HEK293 (cell line): ENCODE measurements at regions not wholly inside any gene's neighbourhood (a gene's known extent, or its start where the extent isn't known, plus 50 kb on each side); places are given as distances from the start of the nearest gene placed in this dataset.

Experiments
- CTCF ChIA-PET: fragments of 350-600 bp; formaldehyde crosslinking; extraction: SDS; loops from one replicate; lab custom pipeline; 2021; ENCODE audit warnings: antibody characterized with exemption; lab: Yijun Ruan, JAX
- POLR2A ChIA-PET: fragments of 300-600 bp; formaldehyde crosslinking; extraction: SDS; loops from one replicate; lab custom pipeline; 2020; ENCODE audit warnings: antibody characterized with exemption, inconsistent platforms; lab: Yijun Ruan, JAX
- H3K27ac ChIP-seq: fragments of 200-500 bp; sonication (Bioruptor generic); 2 replicates; pipeline ENCODE4 v1.5.1; 2014; ENCODE audit warnings: low read depth, low read length, control low read depth, inconsistent platforms; ENCODE audit errors: extremely low read depth
- H3K36me3 ChIP-seq, 2 experiments: fragments of 200-500 bp in 1 of 2; sonication (Bioruptor generic) in 1 of 2; 1 replicate in 1 of 2; 2 replicates in 1 of 2; pipeline ENCODE4 v1.5.1; 2014 to 2017; ENCODE audit warnings: inconsistent platforms in 2 of 2, low read length in 2 of 2; ENCODE audit not compliant: control insufficient read depth in 2 of 2, insufficient read depth in 1 of 2
- H3K4me1 ChIP-seq: fragments of 200-500 bp; sonication (Bioruptor generic); 2 replicates; pipeline ENCODE4 v1.5.1; 2014; ENCODE audit warnings: mild to moderate bottlenecking, low read length, inconsistent platforms; ENCODE audit not compliant: control insufficient read depth, insufficient read depth
- H3K4me3 ChIP-seq: 2 replicates; pipeline ENCODE4 v1.5.1; 2011; ENCODE audit warnings: low read depth, mild to moderate bottlenecking, control low read depth, low read length, moderate library complexity
- H3K9me3 ChIP-seq: fragments of 200-500 bp; sonication (Bioruptor generic); 2 replicates; pipeline ENCODE4 v1.5.1; 2014; ENCODE audit warnings: low read depth, low read length, inconsistent platforms; ENCODE audit not compliant: control insufficient read depth, insufficient read depth
- HOXC10 ChIP-seq: sonication (generic); formaldehyde crosslinking; IDR thresholded peaks from 2 replicates; pipeline ENCODE4 v1.8.1; 2023; ENCODE audit warnings: mild to moderate bottlenecking, missing genetic modification reagents
- HOXD13 ChIP-seq: sonication (generic); formaldehyde crosslinking; IDR thresholded peaks from 2 replicates; pipeline ENCODE4 v1.8.0; 2022; ENCODE audit warnings: missing genetic modification reagents, borderline replicate concordance
- REPIN1 ChIP-seq: fragments of 450-650 bp; formaldehyde crosslinking; IDR thresholded peaks from 2 replicates; pipeline ENCODE4 v1.5.1; 2017; ENCODE audit warnings: missing biosample characterization, missing genetic modification characterization, low read depth
- SETDB1 ChIP-seq: IDR thresholded peaks from one replicate; pipeline ENCODE4 v1.6.1; 2017; ENCODE audit warnings: mild to moderate bottlenecking, low read length, moderate library complexity, mixed read lengths; ENCODE audit not compliant: insufficient read length
- SP7 ChIP-seq: fragments of 450-650 bp; formaldehyde crosslinking; IDR thresholded peaks from 2 replicates; pipeline ENCODE4 v1.5.1; 2016; ENCODE audit warnings: missing biosample characterization, missing genetic modification characterization
- TCF7L2 ChIP-seq: IDR thresholded peaks from 2 replicates; pipeline ENCODE4 v1.6.1; 2011; ENCODE audit warnings: low read depth, mild to moderate bottlenecking, inconsistent platforms, low read length, moderate library complexity, borderline replicate concordance
- ZBTB17 ChIP-seq: fragments of 450-650 bp; formaldehyde crosslinking; IDR thresholded peaks from 2 replicates; pipeline ENCODE4 v1.5.1; 2016; ENCODE audit warnings: missing biosample characterization, missing genetic modification characterization
- ZEB2 ChIP-seq: fragments of 450-650 bp; formaldehyde crosslinking; IDR thresholded peaks from 2 replicates; pipeline ENCODE4 v1.5.1; 2016; ENCODE audit warnings: missing biosample characterization, missing genetic modification characterization
- ZNF146 ChIP-seq: fragments of 450-650 bp; formaldehyde crosslinking; IDR thresholded peaks from 2 replicates; pipeline ENCODE4 v1.5.1; 2016; ENCODE audit warnings: missing biosample characterization, missing genetic modification characterization
- ZNF169 ChIP-seq: fragments of 450-650 bp; formaldehyde crosslinking; IDR thresholded peaks from 2 replicates; pipeline ENCODE4 v1.5.1; 2016; ENCODE audit warnings: missing biosample characterization, missing genetic modification characterization
- ZNF2 ChIP-seq: fragments of 450-650 bp; formaldehyde crosslinking; IDR thresholded peaks from 2 replicates; pipeline ENCODE4 v1.5.1; 2016; ENCODE audit warnings: missing biosample characterization, missing genetic modification characterization
- ZNF324 ChIP-seq: fragments of 450-650 bp; formaldehyde crosslinking; IDR thresholded peaks from 2 replicates; pipeline ENCODE4 v1.5.1; 2016; ENCODE audit warnings: missing biosample characterization, missing genetic modification characterization
- ZNF394 ChIP-seq: fragments of 450-650 bp; formaldehyde crosslinking; IDR thresholded peaks from 2 replicates; pipeline ENCODE4 v1.5.1; 2016; ENCODE audit warnings: missing biosample characterization, missing genetic modification characterization, mild to moderate bottlenecking, moderate library complexity, borderline replicate concordance
- ZNF510 ChIP-seq: fragments of 450-650 bp; formaldehyde crosslinking; IDR thresholded peaks from 2 replicates; pipeline ENCODE4 v1.5.1; 2018; ENCODE audit warnings: mild to moderate bottlenecking, missing genetic modification characterization, missing biosample characterization; ENCODE audit not compliant: insufficient replicate concordance
- ZNF514 ChIP-seq: fragments of 450-650 bp; formaldehyde crosslinking; IDR thresholded peaks from 2 replicates; pipeline ENCODE4 v1.5.1; 2016; ENCODE audit warnings: missing biosample characterization, missing genetic modification characterization
- ZNF530 ChIP-seq: fragments of 450-650 bp; formaldehyde crosslinking; IDR thresholded peaks from 2 replicates; pipeline ENCODE4 v1.5.1; 2016; ENCODE audit warnings: low read depth, missing biosample characterization, missing genetic modification characterization
- ZNF555 ChIP-seq: fragments of 450-650 bp; formaldehyde crosslinking; conservative IDR thresholded peaks from 2 replicates; pipeline ENCODE4 v1.5.1; 2017; ENCODE audit warnings: missing biosample characterization, mild to moderate bottlenecking, missing genetic modification characterization, inconsistent platforms
- ZNF585B ChIP-seq: fragments of 450-650 bp; formaldehyde crosslinking; IDR thresholded peaks from 2 replicates; pipeline ENCODE4 v1.5.1; 2016; ENCODE audit warnings: missing biosample characterization, missing genetic modification characterization
- ZNF624 ChIP-seq: fragments of 450-650 bp; formaldehyde crosslinking; IDR thresholded peaks from 2 replicates; pipeline ENCODE4 v1.5.1; 2017; ENCODE audit warnings: missing biosample characterization, missing genetic modification characterization
- ZNF626 ChIP-seq: fragments of 450-650 bp; sonication (Bioruptor Pico); formaldehyde crosslinking; IDR thresholded peaks from 2 replicates; pipeline ENCODE4 v1.5.1; 2018; ENCODE audit warnings: missing biosample characterization, missing genetic modification characterization, inconsistent platforms
- ZNF837 ChIP-seq: fragments of 450-650 bp; formaldehyde crosslinking; IDR thresholded peaks from 2 replicates; pipeline ENCODE4 v1.5.1; 2016; ENCODE audit warnings: missing biosample characterization, missing genetic modification characterization
- TF ChIP-seq, protein P1 (sequence below): fragments of 450-650 bp; formaldehyde crosslinking; IDR thresholded peaks from 2 replicates; pipeline ENCODE4 v1.5.1; 2017; ENCODE audit warnings: missing biosample characterization, mild to moderate bottlenecking, missing genetic modification characterization, moderate library complexity
- TF ChIP-seq, protein P2 (sequence below): fragments of 450-650 bp; formaldehyde crosslinking; IDR thresholded peaks from 2 replicates; pipeline ENCODE4 v1.5.1; 2017; ENCODE audit warnings: missing biosample characterization, missing genetic modification characterization
- TF ChIP-seq, protein P3 (sequence below): fragments of 450-650 bp; formaldehyde crosslinking; IDR thresholded peaks from 2 replicates; pipeline ENCODE4 v1.5.1; 2016; ENCODE audit warnings: missing biosample characterization, missing genetic modification characterization
- TF ChIP-seq, protein P4 (sequence below): fragments of 450-650 bp; formaldehyde crosslinking; IDR thresholded peaks from 2 replicates; pipeline ENCODE4 v1.5.1; 2017; ENCODE audit warnings: missing biosample characterization, missing genetic modification characterization

DNA sequence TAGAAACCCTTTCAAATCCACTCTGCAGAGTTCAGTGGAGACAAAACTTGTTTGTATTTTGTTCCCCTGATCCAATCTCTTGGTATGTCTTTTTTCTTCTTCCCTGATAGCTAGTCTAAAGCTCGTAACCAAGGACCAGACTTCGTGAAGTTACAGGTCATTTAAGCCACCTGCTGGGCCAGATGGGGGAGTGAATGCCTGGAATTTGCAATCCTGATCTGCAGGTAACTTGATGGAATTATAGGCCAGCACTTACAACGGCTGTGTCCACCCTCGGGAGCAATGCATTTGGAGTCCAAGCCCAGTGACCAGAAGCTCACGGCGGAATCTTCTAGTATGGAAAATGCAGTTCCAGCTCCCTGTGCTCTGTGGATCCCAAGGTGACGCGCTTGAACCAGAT lies 566.9 kb downstream of the TCERG1L start (continued):
- TF ChIP-seq ZBTB17 (tag by site-specific recombination) (no peak), ZNF626 (tag by site-specific recombination) (no peak), ZNF514 (tag by site-specific recombination) (no peak), ZNF624 (no peak), SETDB1 (no peak)
- TF ChIP-seq, protein P1, sequence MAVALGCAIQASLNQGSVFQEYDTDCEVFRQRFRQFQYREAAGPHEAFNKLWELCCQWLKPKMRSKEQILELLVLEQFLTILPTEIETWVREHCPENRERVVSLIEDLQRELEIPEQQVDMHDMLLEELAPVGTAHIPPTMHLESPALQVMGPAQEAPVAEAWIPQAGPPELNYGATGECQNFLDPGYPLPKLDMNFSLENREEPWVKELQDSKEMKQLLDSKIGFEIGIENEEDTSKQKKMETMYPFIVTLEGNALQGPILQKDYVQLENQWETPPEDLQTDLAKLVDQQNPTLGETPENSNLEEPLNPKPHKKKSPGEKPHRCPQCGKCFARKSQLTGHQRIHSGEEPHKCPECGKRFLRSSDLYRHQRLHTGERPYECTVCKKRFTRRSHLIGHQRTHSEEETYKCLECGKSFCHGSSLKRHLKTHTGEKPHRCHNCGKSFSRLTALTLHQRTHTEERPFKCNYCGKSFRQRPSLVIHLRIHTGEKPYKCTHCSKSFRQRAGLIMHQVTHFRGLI (tag by site-specific recombination) = no peak

DNA sequence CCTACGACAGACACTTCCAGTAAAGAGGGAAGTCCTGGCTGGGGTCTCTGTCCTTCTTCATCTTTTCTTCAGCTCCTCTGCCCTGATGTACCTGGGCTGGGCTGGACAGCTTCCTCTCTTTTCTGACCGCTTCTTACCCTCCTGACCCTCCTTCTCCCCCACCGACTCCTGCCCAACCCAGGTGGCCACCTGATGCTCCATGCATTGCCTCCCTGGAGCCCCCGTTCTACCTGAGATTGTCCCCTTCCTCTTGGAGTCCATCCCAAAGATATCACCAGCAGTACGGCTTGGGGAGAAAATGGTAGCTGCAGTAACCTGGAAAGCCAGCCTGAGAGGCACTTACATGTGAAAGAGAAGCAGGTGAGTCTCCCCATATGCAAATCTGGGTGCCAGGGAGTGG lies 566.3 kb downstream of the TCERG1L start:
- no peak for TF ChIP-seq ZNF324
- TF ChIP-seq ZNF555 = no peak
- TF ChIP-seq ZNF837 (tag by site-specific recombination) = no peak
- no peak for TF ChIP-seq ZNF169 (tag by site-specific recombination)
- no peak for TF ChIP-seq ZNF585B (tag by site-specific recombination)
- TF ChIP-seq, all 188 proteins: peak for 0
- no peaks in the 10 kb centered on the region for H3K36me3 ChIP-seq
- POLR2A ChIA-PET = no interaction called here
- H3K4me3 ChIP-seq = no peak overlapping the region
- H3K9me3 ChIP-seq = no peaks in the 10 kb centered on the region
- no peak overlapping the region for H3K27ac ChIP-seq
- no peaks in the 10 kb centered on the region for H3K4me1 ChIP-seq
- CTCF ChIA-PET = no interaction called here

DNA sequence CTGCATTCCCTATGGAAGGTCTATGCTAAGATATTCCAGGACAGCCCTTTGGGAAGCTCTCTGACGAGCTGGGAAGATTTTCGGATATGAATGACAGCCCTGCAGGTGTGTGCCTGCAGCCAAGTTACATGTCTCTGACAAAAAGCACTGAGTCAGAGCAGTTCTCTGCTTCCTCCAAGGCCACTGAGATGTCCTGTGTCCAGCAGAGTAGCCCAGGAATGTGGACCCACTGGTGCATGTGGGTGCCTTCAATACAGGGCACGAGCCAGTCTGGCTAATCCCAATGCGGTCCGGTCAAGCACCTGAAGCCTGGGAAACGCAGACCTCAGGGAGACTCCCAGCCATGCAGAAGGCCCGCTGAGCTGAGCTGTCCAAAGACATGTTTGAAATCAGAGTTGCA lies 565.7 kb downstream of the TCERG1L start:
- no peak overlapping the region for H3K27ac ChIP-seq

More for the DNA sequence above, 565.7 kb downstream of the TCERG1L start:
- Histone ChIP-seq H3K9me3 (no peaks in the 10 kb centered on the region), H3K4me1 (no peaks in the 10 kb centered on the region), H3K4me3 (no peak overlapping the region), H3K36me3 (no peaks in the 10 kb centered on the region)
- TF ChIP-seq, protein P2, sequence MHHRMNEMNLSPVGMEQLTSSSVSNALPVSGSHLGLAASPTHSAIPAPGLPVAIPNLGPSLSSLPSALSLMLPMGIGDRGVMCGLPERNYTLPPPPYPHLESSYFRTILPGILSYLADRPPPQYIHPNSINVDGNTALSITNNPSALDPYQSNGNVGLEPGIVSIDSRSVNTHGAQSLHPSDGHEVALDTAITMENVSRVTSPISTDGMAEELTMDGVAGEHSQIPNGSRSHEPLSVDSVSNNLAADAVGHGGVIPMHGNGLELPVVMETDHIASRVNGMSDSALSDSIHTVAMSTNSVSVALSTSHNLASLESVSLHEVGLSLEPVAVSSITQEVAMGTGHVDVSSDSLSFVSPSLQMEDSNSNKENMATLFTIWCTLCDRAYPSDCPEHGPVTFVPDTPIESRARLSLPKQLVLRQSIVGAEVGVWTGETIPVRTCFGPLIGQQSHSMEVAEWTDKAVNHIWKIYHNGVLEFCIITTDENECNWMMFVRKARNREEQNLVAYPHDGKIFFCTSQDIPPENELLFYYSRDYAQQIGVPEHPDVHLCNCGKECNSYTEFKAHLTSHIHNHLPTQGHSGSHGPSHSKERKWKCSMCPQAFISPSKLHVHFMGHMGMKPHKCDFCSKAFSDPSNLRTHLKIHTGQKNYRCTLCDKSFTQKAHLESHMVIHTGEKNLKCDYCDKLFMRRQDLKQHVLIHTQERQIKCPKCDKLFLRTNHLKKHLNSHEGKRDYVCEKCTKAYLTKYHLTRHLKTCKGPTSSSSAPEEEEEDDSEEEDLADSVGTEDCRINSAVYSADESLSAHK (tag by site-specific recombination) = no peak
- TF ChIP-seq ZNF2 (tag by site-specific recombination) (no peak), HOXD13 (CRISPR knock-in tag) (no peak), ZNF510 (no peak), HOXC10 (CRISPR knock-in tag) (no peak), ZNF169 (tag by site-specific recombination) (no peak), ZNF394 (no peak), ZNF530 (no peak), ZNF146 (tag by site-specific recombination) (no peak), SP7 (no peak), REPIN1 (tag by site-specific recombination) (no peak), ZEB2 (tag by site-specific recombination) (no peak), TCF7L2 (no peak)
- TF ChIP-seq, protein P3, sequence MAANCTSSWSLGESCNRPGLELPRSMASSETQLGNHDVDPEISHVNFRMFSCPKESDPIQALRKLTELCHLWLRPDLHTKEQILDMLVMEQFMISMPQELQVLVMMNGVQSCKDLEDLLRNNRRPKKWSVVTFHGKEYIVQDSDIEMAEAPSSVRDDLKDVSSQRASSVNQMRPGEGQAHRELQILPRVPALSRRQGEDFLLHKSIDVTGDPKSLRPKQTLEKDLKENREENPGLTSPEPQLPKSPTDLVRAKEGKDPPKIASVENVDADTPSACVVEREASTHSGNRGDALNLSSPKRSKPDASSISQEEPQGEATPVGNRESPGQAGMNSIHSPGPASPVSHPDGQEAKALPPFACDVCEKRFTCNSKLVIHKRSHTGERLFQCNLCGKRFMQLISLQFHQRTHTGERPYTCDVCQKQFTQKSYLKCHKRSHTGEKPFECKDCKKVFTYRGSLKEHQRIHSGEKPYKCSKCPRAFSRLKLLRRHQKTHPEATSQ (tag by site-specific recombination) = no peak
- TF ChIP-seq, protein P4, sequence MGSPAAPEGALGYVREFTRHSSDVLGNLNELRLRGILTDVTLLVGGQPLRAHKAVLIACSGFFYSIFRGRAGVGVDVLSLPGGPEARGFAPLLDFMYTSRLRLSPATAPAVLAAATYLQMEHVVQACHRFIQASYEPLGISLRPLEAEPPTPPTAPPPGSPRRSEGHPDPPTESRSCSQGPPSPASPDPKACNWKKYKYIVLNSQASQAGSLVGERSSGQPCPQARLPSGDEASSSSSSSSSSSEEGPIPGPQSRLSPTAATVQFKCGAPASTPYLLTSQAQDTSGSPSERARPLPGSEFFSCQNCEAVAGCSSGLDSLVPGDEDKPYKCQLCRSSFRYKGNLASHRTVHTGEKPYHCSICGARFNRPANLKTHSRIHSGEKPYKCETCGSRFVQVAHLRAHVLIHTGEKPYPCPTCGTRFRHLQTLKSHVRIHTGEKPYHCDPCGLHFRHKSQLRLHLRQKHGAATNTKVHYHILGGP (tag by site-specific recombination) = no peak
- ChIA-PET POLR2A (no interaction called here), CTCF (no interaction called here)
